Activated CD8-positive, alpha-beta memory T cell treated with anti-CD3 and anti-CD28 coated beads, Interleukin-2, amount 50 U/mL, for 1 hour (primary cell): ENCODE measurements at regions not wholly inside any gene's neighbourhood (a gene's known extent, or its start where the extent isn't known, plus 50 kb on each side); places are given as distances from the start of the nearest gene placed in this dataset.

ENCODE experiments used
- DNase-seq: peaks from one replicate; pipeline ENCODE4 v3.0.0-alpha.2; 2020; ENCODE audit errors: extremely low read depth

DNA sequence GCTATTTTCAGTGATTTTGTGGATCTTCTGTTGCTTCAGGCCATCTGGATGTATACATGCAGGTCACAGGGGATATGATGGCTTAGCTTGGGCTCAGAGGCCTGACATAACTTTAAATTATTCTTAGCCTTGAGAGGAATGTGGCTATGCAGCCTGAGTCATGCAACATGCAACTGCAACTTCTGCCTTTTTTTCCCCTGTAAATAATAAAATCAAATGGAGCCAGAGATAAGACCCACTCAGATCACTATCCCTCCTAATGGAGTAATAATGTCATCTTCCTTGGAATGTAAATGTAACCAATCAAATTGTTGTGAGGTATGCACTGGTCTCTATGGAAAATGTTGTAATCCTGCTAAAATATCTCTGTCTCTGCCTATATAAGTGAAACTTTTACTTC, 54.9 kb downstream of the MAGEB17 start:
- DNase-seq, result no peak

GRCh38 chrX:16223385-16223784, 56.1 kb downstream of the MAGEB17 start:
- no peak for DNase-seq

- DNase-seq, result no peak
Observed at GRCh38 chrX:16239211-16239610, 71.9 kb downstream of the MAGEB17 start.

GRCh38 chrX:16240231-16240905, 73.1 kb downstream of the MAGEB17 start:
- no peak for DNase-seq

GRCh38 chrX:16240968-16241367, 73.7 kb downstream of the MAGEB17 start:
- no peak for DNase-seq

- DNase-seq, result no peak
Observed at GRCh38 chrX:16250296-16250695, 83.0 kb downstream of the MAGEB17 start.

- no peak for DNase-seq
Observed at GRCh38 chrX:16251782-16252181, 84.5 kb downstream of the MAGEB17 start.

DNA sequence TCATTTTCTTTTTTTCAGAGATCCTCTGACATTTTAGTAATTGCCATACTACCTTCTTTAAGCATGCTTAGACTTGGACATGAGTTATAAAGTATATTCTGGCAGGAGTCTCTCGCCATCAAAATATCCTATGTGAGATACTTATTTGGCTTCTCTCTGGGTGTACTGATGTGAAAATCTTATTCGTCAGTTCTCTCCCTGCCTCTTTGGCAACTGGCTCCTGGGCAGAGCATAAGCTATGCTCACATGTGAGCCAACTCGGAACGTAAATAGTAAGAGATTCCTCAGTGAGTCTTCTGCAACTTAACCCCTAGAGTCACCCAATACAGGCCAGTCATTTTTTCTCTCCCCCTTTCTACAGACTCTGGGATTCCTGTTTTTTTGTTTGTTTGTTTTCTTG, 91.6 kb downstream of the MAGEB17 start:
- no peak for DNase-seq

- DNase-seq, result no peak
Observed at GRCh38 chrX:16267431-16267830, 100.2 kb downstream of the MAGEB17 start.

DNA sequence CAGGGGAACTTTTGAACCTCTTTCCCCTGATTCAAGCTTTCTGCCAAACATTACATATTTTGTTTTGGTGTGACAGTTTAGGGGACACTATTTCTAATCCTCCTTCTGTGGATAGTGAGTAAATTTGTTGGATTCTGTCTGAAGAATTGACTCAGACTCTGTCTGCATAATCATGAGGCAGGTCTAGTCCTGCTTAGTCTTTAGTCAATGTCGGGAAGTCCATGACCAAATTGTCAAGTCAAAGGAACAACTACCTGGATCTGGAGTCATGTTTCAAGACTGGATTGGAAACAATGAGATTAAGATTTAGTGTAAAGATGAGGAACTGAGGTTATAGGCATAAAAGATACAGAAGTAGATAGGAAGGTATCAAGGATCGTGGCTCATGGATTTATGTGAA, 100.9 kb downstream of the MAGEB17 start:
- DNase-seq, result no peak

- DNase-seq, result no peak
Observed at GRCh38 chrX:16278927-16279326, 111.6 kb downstream of the MAGEB17 start.

DNA sequence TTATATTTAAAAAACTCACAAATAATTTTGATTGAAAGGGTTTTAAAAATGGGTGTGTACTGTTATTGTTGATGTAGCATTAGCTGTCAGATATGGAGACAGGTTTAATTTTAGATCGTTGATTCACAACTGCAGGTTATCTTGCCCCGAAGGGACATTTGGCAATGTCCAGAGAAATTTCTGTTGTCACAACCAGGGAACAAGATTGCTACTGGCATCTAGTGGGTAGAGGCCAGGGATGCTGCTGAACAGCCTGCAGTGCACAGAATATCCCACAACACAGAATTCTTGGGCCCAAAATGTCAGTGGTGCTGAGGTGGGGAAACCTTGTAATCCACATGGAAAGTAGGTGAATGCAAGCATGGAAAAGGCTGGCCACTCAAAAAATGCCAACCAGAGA, 114.9 kb downstream of the MAGEB17 start:
- DNase-seq, result no peak

- DNase-seq, result no peak
Observed at GRCh38 chrX:16284842-16285241, 117.6 kb downstream of the MAGEB17 start.

DNA sequence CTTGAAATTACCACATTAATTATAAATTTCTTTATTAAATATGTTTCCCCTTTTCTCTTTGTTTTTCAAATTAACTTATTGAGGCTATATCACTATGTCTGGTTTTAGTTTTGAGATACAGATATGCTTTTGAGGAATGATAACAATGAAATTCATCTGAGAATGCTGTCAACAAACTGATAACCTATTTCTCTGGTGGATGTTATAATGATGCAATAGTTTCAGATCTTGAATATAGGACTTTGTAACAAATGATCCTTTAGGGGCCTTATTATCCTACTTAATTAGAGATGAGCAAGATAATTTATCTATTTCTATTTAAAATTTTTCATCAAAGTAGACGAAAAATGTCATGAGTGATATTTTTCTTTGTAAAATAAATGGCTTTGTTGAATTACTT, 123.7 kb downstream of the MAGEB17 start:
- DNase-seq, result no peak

GRCh38 chrX:16300831-16301230, 133.6 kb downstream of the MAGEB17 start:
- no peak for DNase-seq

- no peak for DNase-seq
Observed at GRCh38 chrX:16304751-16305150, 137.5 kb downstream of the MAGEB17 start.

DNA sequence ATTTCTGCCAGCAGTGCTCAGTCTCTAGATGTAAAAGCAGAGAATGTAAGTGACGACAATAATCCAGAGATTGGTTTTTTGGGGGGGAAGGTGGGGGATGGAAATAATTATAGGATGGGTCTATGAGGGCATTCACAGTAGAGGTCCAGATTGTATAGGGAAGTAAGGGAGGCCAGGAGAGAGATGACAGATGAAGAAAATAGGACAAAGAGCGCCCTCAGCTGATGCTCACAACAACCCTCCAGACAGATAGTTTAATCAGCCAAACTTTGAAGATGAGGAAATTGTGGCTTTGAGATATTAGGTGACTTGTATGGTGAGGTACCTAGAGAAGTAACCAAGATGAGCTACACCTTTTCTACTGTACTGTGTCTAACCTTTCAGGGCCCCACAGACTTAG, 137.9 kb downstream of the MAGEB17 start:
- no peak for DNase-seq

DNA sequence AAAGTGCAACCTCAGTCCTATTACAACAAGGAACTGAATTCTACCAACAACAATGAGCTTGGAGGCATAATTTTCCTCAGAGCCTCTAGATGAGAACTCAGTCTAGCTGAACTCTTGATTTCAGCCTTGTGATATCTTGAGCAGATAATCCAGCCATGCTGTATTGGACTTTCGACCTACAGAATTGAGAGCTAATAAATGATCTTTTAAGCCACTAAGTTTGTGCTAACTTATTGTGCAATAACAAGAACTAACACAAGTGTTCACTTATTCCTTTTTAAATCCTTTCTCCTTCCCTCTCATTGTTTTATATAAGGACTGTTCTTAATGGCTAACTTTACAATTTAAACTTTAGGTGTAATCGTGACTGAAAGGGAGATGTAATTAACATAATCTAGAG, 140.7 kb downstream of the MAGEB17 start:
- DNase-seq, result no peak

GRCh38 chrX:16308773-16309172, 141.5 kb downstream of the MAGEB17 start:
- no peak for DNase-seq

DNA sequence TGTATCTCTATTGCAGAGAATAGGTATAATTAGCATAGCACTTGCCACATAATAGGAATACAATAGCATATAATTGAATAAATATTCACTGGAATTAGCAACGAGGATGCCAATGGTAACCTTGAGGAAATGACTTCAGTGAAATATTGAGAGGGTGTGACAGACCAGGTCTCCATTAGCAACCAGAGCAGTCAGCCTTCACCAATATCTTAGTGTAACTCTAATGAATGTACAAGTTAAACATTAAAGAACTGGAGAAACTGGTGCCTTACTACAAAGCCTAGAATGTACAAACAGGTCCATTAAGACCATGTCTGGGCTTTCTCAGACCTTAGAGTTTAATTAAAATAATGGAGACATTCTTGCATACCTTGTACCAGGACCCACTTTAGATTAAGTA, 143.0 kb downstream of the MAGEB17 start:
- DNase-seq, result no peak

- DNase-seq, result no peak
Observed at GRCh38 chrX:16311671-16312070, 144.4 kb downstream of the MAGEB17 start.

GRCh38 chrX:16312761-16313623, 145.7 kb downstream of the MAGEB17 start:
- DNase-seq, result no peak

- no peak for DNase-seq
Observed at GRCh38 chrX:16316331-16316730, 149.1 kb downstream of the MAGEB17 start.
